ENCODE measurements at regions not wholly inside any gene's neighbourhood (a gene's known extent, or its start where the extent isn't known, plus 50 kb on each side); places are given as distances from the start of the nearest gene placed in this dataset.

DNA sequence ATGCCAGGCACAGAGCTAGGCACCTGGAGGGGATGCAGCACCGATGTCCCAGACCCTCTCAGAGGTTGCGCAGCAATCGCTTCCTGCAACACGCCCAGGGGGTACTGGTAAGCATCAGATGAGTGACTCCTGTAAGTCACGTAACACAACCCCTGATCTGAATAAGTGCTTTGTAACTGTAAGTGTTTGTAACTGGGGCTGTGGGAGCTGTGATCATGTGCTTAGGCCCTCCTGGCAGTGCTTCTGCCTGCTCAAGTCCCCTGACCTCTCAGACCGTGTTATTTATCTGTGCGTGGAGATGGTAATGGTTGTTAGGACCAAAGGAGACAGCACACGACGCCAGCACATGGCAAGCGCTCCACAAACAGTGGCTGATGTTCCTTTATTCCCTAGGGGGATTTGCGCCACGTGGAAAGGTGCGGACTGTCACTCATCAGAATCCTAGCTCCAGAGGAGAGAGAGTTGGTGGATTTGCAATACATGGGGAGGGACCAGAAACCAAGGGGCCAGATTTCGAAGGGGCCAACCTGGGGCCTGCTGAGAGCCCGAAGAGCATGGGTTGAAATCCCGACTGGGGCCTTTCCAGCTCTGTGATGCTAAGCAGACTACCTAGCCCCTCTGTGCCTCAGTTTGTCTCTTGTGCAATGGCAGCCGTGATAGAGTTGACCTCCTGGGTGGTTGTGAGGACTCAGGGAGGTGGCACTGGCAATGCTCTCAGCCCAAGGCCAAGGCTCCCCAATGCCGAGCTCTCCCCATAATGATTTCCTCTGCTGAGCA, 151.8 kb downstream of the IRF8 start:
- ChIA-PET RAD21 (ENCODE audit: unreplicated experiment) (no interaction called here), SMC1A (ENCODE audit: uncharacterized antibody, unreplicated experiment) (interaction anchor here (1.2 kb wide), 1 partner anchor 204 kb away, joined by 3 read pairs; no protein-coding TSS in a partner anchor), POLR2A (no interaction called here), CTCF (interaction anchor here (0.6 to 1.8 kb wide), 3 partner anchors 21 to 533 kb away, joined by 3 read pairs; no protein-coding TSS in a partner anchor)
- Histone ChIP-seq H3K4me2 (ENCODE audit: control insufficient read depth, insufficient read depth) (no peak overlapping the region), H3K27me3 (replicated peaks in 1 of 2; ENCODE audit: control insufficient read depth in 2 of 2, insufficient read depth in 2 of 2, low read length in 1 of 2) (peaks cover 0 to 8% of the 10 kb centered on the region in 2 experiments; a peak in 3 of 4 replicates), H3K36me3 (ENCODE audit: control insufficient read depth in 2 of 2, insufficient read depth in 2 of 2, low read length in 1 of 2) (no peaks in the 10 kb centered on the region), H2AFZ (ENCODE audit: control insufficient read depth, low read depth, low read length) (no peak overlapping the region), H3K9me3 (replicated peaks; ENCODE audit: control insufficient read depth, insufficient read depth, low read length) (no peaks in the 10 kb centered on the region), H3K79me2 (ENCODE audit: control insufficient read depth, insufficient read depth, low read length) (no peaks in the 10 kb centered on the region), H3K4me3 (no peak overlapping the region), H3K27ac (ENCODE audit: control insufficient read depth, insufficient read depth) (no peak overlapping the region), H4K20me1 (ENCODE audit: control insufficient read depth, insufficient read depth) (no peaks in the 10 kb centered on the region), H3K4me1 (ENCODE audit: control insufficient read depth, insufficient read depth, low read length) (no peaks in the 10 kb centered on the region), H3K9ac (ENCODE audit: control insufficient read depth, insufficient read depth, low read length) (no peak overlapping the region)
- 25% methylated on average over 18 of the region's 18 CpGs for WGBS (ENCODE audit: insufficient coverage, insufficient replicate concordance, low lambda C conversion rate, missing lambda C conversion rate)
- BruUV-seq (replicated peaks), result no TSS peak
- FAIRE-seq (no peak), DNase-seq (ENCODE audit: low read depth, low spot score) (no peak), ATAC-seq (no peak)
- TF ChIP-seq ZNF207 (IDR thresholded peaks at IDR 0.05; ENCODE audit: borderline replicate concordance) (no peak), YY1 (IDR thresholded peaks at IDR 0.05; ENCODE audit: low read depth, low read length) (no peak), CREM (IDR thresholded peaks at IDR 0.05; ENCODE audit: low read depth) (no peak), SMC3 (IDR thresholded peaks at IDR 0.05; ENCODE audit: borderline replicate concordance, low read length) (no peak), RELA (IDR thresholded peaks at IDR 0.05; ENCODE audit: borderline replicate concordance, partially characterized antibody) (no peak), HDAC6 (IDR thresholded peaks at IDR 0.05; ENCODE audit: unreplicated experiment) (no peak), EGR1 (IDR thresholded peaks at IDR 0.05; ENCODE audit: borderline replicate concordance in 1 of 2, low read depth in 2 of 2, low read length in 2 of 2) (no peak), JUNB (IDR thresholded peaks at IDR 0.05) (no peak), ZBED1 (IDR thresholded peaks at IDR 0.05; ENCODE audit: borderline replicate concordance) (no peak), MTA2 (IDR thresholded peaks at IDR 0.05; ENCODE audit: low read depth) (no peak), BACH1 (IDR thresholded peaks at IDR 0.05; ENCODE audit: borderline replicate concordance) (no peak)
- TF ChIP-seq, protein P1, sequence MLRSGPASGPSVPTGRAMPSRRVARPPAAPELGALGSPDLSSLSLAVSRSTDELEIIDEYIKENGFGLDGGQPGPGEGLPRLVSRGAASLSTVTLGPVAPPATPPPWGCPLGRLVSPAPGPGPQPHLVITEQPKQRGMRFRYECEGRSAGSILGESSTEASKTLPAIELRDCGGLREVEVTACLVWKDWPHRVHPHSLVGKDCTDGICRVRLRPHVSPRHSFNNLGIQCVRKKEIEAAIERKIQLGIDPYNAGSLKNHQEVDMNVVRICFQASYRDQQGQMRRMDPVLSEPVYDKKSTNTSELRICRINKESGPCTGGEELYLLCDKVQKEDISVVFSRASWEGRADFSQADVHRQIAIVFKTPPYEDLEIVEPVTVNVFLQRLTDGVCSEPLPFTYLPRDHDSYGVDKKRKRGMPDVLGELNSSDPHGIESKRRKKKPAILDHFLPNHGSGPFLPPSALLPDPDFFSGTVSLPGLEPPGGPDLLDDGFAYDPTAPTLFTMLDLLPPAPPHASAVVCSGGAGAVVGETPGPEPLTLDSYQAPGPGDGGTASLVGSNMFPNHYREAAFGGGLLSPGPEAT (IDR thresholded peaks at IDR 0.05; ENCODE audit: low read depth), result no peak
- intact Hi-C loops (cut with micrococcal nuclease; ENCODE audit: unreplicated experiment) (no loop called here), in situ Hi-C loops (cut with MboI) (no loop called here)

Data from GM12878 (cell line).